ENCODE measurements at regions not wholly inside any gene's neighbourhood (a gene's known extent, or its start where the extent isn't known, plus 50 kb on each side); places are given as distances from the start of the nearest gene placed in this dataset.

DNA sequence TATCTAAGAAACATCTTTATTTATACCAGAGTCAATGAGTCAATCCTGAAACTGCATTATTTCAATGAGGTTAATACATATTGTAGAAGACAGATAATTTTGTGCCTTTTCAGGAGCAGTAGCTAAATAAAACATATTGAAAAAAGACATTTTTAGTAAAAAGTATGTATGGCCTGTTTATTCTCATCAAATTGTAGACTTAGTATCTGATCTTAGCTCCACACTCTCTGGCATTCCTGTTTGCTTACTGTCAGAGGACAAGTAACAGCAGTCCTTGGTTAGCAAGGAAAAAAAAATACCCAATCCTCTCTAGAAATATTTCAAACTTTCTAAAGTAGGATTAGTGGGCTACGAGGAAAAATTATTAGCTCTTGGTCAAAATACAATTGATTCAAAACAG lies 50.5 kb upstream of the GUCY1A1 start:
- DNase-seq: no peak

DNA sequence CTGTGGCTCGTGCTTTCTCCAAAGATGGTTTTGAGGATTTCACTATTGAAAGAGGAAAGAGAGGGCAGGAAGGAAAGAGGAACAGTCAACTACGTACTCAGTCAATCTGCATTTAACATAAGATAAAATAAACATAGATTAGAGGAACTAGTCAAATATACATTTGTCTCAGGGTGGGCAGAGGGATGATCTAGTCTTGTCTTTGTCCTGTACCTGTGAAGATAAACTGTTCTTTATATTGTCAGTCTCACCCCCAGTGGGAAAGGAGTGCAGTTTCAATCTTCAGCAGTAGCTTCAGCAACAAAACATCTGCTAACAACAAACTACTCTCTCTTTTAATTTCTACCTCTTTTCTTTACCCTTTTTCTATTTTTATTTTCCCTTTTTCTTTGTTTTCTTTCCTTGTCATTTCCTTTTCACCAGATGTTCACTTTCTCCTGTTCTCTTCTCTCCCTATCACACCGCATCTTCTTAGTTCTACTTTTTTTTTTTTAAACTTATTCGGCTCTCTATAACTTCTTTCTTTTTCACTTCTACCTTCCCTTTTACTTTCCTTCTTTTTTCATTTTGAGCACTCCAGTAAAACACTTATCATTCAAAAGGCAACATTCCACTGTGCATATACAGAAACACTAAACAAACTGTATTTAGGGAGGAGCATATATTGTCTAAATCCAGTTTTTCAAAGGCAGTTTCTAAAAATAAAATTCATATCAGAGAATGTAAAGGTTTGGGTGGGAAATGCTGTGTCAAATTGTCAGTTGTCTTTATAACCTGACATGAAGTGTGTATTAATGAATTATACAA lies 51.4 kb upstream of the GUCY1A1 start:
- no peak for DNase-seq

DNA sequence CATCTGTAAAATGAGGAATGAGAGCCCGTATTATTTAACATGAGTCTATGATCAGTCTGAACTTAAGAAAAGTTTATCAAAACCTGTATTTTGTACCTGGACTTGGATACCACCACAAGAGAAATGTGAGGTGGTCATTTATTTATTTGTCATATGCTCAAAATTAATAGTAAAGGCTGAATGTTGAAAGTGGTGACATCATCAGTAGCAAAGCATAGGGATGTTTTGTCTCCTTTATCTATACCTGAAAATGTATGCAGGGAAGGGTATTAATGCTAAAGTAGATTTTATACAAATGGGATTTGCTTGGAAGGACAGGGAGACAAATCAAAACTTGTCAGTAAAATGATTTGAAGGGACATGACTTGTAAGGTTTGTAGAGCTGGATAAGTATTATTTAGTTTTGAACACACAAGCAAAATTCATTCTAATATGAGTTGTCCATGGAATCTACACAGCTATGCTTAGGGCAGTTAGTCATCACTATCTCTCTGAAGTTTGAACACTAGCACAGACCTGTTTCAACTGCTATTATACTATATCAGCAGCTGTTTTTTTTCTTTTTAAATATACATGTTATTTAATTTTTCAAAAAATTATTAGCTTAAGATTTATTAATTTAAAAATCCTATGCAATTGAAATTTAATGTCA lies 52.4 kb upstream of the GUCY1A1 start:
- DNase-seq: no peak

DNA sequence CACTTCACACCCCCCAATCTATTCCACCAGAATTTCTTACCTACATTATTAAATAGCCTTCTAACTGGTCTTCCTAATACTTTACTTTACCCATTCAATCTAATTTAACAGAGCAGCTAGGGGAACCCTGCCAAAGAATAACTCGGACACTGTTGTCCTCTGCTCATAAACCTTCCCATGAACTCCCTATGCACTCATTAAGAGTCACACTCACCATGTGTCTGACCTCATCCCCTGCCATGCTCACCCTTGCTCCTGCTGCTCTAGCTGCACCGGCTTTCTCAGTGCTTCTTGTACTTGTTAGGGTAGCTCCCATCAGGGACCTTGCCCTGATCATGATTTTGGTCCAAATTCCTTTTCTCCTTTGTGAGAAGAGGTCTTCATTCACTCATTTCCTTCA lies 54.6 kb upstream of the GUCY1A1 start:
- DNase-seq: no peak

DNA sequence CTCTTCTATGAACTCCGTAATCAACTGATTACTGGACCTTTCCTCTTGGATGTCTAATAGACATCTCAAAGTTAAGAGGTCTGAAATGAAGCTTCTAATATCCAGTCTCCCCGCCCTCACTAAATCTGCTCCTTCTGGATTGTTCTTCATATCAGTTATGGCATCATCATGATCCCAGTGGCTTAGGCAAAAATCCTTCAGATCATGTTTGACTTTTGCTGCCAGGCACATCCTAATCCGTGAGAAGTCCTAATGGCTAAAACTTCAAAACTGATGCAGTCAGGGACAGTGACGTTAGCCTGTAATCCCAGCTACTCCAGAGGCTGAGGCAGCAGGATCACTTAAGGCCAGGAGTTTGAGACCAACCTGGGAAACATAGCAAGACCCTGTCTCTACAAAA lies 55.1 kb upstream of the GUCY1A1 start:
- DNase-seq: no peak

DNA sequence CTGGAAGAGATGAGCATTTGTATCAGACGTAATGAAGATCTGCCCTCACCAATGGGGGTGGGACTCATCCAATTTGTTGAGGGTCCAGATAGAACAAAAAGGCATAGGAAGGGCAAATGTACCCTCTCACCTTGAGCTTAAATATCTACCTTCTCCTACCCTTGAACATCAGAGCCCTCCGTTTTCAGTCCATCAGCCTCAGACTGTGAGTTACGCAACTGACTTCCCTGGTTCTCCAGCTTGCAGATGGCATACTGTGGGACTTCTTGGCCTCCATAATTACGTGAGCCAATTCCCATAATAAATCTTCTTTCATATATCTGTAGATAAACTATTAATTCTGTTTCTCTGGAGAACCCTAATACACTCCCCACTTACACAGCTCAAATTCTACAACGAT lies 56.5 kb upstream of the GUCY1A1 start:
- DNase-seq: no peak

DNA sequence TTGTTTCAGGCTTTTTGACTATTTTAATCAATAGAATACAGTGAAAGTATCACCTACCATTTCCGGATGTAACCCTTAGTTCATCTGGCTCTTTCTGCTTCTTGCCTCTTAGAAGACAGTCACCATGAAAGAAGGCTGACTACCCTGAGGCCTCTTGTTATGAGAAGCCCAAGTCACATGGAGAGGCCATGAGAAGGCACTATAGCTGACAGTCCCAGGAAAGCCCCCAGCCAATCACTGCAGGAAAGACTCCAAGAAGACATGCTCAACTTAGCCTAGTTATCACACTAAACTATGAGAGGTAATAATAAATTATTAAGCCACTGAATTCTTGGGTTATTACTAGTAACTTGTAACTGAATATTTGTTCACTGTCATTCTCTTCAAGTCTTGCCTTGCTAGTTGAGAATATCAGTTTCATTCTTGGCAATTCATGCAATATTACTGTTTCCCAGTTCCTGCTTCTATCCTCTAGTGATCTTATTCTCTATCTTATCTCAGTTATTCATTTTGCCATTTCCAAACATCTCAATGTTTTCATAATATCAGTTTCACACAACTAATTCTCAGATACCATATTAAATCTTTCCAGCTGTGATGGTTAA lies 57.1 kb upstream of the GUCY1A1 start:
- no peak for DNase-seq

DNA sequence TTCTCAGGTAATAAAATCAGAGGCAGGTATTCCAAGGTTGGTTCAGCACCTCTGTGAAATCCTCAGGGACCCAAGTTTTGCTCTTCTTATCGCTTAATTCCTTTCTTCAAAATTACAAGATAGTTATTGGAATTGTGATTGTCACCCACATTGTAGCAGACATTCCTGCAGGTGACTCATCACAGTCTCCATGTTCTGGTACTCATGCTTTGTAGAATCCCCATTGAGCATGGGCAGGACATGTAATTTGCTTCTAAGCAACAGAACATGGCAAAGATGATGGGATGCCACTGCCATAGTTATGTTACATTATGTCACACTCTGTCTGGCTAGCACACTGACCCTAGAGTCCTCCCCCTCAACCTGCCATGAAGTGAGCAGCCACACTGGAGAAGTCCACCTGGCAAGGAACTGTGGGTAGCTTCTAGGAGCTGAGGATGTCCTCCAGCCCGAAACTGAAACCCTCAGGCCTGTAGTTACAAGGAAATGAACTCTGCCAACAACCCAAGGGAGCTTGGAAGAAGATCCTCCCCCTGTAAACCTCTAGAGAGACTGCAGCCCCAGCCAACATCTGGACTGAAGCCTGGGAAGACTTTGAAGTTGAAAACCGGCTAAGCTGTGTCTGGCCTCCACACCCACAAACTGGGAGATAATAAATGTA lies 58.3 kb upstream of the GUCY1A1 start:
- DNase-seq: no peak

DNA sequence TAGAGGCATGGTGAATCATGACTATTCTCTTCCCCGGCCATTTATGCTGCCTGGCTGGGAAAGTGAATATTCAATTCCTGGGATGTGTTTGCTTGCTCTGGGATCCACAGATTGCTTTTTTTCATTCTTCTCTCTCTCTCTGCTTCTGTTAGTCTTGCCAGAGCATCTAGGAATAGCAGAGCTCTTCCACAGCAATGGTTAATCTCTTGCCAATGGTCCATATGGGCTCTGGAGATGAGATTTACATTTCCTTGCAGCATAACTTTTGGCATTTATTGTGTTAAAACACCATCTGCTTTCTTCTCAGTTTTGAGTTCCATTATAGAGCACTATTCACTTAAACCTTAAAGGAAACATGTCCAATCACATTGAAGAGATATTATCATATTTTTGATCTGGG lies 59.2 kb upstream of the GUCY1A1 start:
- DNase-seq: no peak

DNA sequence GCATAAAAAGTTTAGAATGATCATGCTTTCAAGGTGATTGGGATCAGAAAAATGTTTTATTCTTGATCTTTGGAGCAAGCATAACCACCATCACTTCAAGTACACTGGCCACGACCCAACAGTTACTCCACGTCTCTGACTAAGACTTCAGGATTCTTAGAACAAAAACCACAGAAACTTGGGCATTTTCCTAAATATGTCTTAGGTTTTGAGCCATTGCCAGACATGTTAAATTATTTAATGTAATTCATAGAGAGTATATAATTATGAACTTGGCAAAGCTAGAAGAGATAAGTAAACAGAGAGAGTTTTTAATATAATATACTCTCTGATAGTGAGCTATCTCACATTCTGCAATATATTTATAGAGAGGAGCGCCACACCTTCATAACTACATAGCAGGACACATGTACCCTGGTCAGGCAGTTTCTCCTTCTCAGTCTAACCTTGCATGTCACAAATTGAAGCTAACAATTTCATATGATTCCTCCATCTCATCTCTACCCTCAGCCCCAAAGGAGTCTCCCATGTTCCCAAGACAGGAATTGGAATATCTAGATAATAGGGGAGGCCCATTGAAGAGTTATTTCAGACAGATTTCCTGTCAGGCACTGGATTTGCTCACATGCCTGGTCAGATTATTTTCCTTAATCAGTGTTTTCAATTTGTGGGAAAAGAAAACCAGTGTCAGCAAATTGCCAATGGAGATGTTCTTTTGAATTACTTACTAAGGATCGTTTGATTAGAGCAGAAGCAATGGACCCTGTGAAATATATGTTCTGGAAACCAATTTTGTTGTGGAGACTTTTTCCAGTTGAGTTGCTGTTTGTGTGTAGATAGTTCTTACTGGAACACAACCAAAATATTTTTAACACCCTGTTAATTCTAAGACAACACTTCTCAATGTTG lies 61.7 kb upstream of the GUCY1A1 start:
- no peak for DNase-seq

DNA sequence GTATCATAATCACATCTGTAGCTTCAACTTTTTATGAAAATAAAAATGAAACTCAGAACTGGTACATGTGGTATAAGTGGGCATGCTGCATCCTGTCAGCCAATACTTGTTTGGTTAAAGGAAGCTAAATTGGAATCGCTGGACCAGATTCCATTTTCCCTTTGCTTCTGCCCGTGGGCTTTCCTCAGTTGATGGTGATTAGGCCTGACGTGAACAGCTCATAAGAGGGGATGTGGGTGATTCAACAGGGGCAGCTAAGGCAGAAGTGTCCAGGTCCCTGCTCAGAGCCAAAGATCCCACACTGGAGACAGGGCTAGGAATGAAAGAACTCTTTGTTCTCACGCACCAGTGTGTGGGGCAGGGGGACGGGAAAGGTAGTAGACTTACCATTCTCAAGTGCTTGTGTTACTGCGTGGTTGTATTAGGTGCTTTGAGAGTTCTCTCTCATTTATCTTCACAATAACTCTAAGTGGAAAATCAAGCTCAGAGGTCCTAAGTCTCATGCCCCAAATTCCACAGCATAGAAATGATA lies 63.2 kb upstream of the GUCY1A1 start:
- DNase-seq: no peak

DNA sequence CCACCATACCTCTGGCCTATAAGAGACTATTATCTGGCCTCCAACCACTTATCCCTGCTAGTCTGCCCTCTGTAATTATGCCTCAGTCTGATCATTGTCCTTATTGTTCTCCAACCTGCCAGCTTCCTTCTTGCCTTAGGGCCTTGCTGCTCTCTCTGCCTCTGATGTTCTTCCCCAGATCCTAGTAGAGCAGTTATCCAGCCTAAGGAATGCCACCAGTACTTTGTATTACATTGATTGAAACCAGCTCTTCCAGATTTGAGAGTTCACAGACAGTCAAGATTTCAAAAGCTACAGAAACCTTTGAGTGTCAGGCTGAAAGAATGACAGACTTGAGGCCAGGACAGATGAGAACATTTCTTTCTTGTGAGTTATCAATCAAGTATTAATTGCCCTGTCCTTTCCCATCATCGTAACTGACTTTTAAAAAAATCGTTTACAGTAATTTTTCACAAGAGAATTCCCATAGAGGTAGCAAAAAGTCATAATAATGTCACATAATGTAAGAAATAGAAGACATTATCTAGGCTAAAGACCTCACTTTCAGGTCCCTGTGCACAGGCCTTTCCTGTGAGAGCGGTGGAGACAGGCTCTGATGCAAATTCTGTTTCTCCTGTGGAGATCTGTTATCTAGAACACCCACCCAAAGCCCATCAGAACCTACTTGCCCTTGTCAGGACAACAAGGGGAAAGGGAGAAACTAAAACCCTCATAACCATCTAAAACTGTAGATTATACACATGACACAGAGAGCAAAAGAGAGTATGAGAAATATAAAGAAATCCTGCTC lies 64.1 kb upstream of the GUCY1A1 start:
- DNase-seq: no peak

DNA sequence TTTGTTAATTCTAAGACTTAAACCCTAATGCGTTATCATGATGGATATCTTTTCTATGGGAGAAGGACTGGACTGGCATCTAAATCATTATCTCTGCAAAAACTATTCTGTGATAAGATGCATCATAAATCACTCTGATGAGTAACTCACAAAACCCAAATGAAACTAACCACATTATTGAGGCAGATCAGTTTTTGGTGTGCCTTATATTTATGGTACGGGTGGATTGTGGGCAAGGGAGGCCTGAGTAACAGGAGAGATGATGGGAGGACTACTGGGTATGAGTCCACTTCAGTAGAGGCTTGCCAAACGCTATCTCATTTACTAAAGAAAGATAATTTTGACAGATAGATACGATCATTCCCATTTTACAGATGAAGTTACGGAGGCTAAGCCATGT lies 66.4 kb upstream of the GUCY1A1 start:
- no peak for DNase-seq

DNA sequence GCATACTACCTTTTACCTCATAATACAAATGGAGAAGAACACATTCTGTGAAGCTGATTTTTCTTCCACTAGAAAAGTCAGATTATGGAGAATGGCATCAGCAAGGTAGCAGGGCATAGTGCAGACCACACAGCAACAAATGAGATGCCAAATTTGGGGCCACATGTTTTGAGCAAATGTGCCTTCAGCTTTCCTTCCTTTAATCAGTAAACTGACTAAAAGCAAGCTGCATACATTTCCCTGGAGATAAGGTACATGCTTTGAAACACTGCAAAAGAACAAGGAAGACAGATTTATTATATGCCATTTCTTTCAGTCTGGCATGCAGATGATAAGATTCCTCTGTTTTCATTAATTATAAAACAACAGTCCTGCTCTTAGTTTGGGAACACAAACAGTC lies 67.1 kb upstream of the GUCY1A1 start:
- no peak for DNase-seq

DNA sequence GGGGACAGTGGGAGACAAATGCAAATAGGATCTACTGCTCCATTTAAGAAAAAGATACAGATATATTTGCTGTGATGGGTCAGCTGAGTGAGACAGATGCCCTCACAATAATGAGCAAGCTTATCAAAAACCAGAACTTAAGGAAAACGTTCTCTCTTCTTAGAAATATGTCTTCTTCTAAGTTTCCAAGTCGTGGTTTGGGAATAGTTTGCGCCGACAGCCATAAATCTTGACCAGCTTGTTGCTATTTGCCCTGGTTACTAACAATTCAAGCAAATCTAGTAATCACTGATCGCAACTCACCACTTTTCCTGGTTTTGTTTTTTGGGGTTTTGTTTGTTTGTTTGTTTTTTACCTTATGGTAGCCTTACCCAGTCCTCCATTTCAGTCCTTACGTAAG lies 67.6 kb upstream of the GUCY1A1 start:
- no peak for DNase-seq

DNA sequence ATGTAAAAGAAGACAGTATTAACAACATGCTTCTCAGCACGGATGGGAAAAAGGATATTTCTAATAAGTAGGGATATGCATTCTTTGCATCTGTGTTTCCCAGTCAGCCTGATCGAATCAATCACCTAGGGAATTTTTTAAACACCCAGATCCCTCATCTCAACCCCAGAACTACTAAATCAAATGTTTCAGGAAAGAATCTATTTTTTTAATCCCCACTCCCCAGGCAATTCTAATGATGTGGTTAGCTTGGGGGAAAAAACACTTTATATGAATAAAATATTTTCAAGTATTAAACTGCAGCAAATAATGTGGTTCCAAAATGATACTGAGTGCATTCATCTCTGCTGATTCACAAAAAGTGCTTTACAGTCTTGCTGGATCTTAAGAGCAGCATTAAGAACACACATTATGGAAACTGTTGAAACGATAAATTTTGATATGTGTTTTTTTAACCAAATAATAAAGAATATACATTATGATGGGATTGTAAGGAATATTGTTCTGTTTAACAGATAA lies 68.7 kb upstream of the GUCY1A1 start:
- no peak for DNase-seq

DNA sequence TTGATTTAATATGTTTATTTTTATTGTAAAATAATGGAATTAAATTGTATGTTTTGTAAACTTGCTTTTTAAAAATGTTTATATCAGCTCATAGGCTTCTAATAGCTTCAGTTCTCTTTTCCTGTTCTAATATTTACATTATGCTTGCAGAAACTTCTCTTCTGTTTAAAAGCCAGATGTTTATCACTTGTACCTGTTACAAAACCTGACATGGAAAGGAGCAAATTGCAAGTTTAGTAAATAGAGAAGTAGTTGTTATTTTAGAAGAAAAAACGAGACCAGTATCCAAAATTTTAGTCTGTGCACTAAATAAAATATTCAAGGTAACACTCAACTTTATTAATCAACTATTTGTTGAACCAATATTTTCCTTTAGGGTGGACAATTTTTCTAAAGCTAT lies 69.4 kb upstream of the GUCY1A1 start:
- DNase-seq: no peak

DNA sequence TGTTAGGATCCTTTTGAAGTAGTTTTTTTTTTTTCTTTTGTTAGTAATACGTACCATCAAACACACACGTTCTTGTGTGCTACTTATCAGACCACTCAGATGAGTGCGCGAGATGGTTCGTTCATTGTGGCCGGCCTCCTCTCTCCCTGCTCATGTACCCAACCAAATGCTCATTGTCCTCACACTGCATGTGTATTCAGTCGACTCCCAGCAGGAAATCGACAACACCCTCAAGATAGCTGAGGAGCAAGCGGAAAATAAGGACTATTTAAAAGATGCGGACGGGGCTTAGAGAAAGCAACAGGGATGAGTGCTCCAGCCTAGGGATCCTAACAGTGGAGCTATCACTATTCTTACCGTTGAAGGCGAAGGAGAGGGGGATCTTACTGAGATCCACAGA lies 72.9 kb upstream of the GUCY1A1 start:
- no peak for DNase-seq

DNA sequence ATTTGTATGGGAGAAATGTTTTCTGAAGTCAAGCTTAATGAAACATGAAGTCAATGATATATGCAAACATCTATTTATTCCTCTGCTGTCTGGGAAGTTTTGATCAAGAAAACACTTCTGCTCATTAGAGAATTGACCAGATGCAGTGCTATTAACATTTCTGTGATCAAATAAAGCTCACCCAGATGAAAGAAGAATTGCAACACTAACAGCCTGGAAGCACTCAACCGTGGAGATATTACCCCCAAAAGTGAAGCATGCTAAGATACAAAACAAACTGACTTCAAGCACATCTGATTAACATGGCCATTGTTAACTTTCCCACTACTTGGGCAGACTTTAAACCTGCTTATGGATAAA lies 73.7 kb upstream of the GUCY1A1 start:
- no peak for DNase-seq

DNA sequence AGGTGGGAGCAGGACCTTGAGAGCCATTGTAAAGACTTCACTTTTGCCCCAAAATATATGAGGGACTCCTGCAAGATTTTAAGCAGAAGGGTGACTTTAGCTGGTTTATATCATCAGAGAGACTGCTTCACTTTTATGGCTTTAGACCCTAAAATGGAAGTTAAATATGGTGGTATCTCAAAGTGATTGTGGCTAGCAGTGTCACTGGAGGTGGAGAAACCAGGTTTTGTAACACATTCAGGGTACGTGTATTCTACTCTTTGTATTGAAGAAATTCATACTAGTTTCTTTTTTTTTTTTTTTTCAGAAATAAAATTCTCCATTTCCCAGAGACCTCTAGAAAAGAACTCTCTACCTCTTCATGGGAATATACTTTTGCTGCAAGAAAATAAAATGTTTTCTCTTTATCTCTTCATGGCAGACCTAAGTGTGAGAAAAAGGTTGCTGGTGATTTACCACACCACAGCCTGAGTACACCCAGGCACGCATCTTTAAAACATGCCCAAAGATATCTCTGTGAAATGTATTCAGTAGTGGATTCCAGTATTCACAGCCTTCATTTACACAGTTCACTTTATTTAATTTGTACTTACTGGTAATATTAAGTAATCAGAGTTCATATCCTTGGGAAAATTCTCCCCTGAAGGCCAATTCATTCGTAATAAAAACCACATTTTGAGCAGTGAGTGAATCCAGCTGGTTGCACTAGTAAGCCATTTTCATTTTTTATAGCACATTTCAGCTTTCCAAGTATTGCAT lies 74.3 kb upstream of the GUCY1A1 start:
- DNase-seq: no peak

DNA sequence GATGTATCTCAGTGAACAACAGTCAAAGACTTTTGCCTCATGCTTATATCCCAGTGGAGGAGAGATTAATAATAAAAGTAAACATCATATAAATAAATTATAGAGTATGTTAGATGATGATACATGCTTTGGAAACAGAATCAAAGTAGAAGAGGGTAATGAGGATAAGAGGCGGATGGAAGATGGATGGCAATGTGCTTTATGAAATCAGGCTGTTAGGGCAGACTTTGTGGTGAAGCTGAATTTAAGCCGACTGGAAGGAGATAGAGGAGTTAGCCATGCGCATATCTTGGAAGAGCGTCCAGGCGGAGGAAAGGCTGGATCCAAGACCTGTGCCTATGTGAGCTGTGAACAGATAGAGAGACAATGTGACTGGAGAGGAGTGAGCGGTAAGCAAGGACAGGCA lies 74.9 kb upstream of the GUCY1A1 start:
- no peak for DNase-seq

Data from KG1 (cell line).